OCI-LY1 (cell line): ENCODE measurements at regions not wholly inside any gene's neighbourhood (a gene's known extent, or its start where the extent isn't known, plus 50 kb on each side); places are given as distances from the start of the nearest gene placed in this dataset.

Experiments used
- EZH2 ChIP-seq: fragments of 200-600 bp; sonication (generic), shearing (Covaris generic); IDR thresholded peaks from 2 replicates; pipeline ENCODE4 v1.8.0; 2017; ENCODE audit warnings: borderline replicate concordance, mixed run types, mild to moderate bottlenecking, antibody characterized with exemption, low read length, moderate library complexity, mixed read lengths
- TF ChIP-seq, protein P1 (sequence below): fragments of 200-600 bp; sonication (generic), shearing (Covaris generic); IDR thresholded peaks from 2 replicates; pipeline ENCODE4 v1.5.1; 2017; ENCODE audit warnings: mild to moderate bottlenecking, antibody characterized with exemption, low read length, moderate library complexity, mixed read lengths

GRCh38 chr22:48488149-48488551 is 1339.5 kb downstream of the BRD1 start:
- TF ChIP-seq, protein P1, sequence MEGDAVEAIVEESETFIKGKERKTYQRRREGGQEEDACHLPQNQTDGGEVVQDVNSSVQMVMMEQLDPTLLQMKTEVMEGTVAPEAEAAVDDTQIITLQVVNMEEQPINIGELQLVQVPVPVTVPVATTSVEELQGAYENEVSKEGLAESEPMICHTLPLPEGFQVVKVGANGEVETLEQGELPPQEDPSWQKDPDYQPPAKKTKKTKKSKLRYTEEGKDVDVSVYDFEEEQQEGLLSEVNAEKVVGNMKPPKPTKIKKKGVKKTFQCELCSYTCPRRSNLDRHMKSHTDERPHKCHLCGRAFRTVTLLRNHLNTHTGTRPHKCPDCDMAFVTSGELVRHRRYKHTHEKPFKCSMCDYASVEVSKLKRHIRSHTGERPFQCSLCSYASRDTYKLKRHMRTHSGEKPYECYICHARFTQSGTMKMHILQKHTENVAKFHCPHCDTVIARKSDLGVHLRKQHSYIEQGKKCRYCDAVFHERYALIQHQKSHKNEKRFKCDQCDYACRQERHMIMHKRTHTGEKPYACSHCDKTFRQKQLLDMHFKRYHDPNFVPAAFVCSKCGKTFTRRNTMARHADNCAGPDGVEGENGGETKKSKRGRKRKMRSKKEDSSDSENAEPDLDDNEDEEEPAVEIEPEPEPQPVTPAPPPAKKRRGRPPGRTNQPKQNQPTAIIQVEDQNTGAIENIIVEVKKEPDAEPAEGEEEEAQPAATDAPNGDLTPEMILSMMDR, result 0 out of 2 replicates have a peak, but pooled peaks have one; percentile 0
- TF ChIP-seq EZH2, result no peak
